Adrenal gland (tissue), 9 donors: ENCODE measurements at regions not wholly inside any gene's neighbourhood (a gene's known extent, or its start where the extent isn't known, plus 50 kb on each side); places are given as distances from the start of the nearest gene placed in this dataset.

Experiments used
- DNase-seq, 7 donors: peaks; one replicate each; pipeline ENCODE4 v3.0.0-alpha.2; 2019 to 2020
- H3K27ac ChIP-seq, 5 donors: fragments of 200-600 bp; sonication (generic) in 4 of 5; 1 replicate in 3 of 5; 2 replicates in 2 of 5; pipeline versions ENCODE4 v1.5.1 to v1.8.0; 2016 to 2020; ENCODE audit warnings: mild to moderate bottlenecking in 1 of 5
- H3K27me3 ChIP-seq: fragments of 200-600 bp; 2 replicates; pipeline ENCODE4 v1.8.0; 2021
- H3K36me3 ChIP-seq, 2 donors: fragments of 200-600 bp; replicated peaks in 1 of 2; 1 replicate in 1 of 2; 2 replicates in 1 of 2; pipeline versions ENCODE4 v1.5.1 to v1.8.0; 2018 to 2022
- H3K4me1 ChIP-seq, 2 donors: fragments of 200-600 bp; replicated peaks in 1 of 2; 1 replicate in 1 of 2; 2 replicates in 1 of 2; pipeline versions ENCODE4 v1.5.1 to v1.8.0; 2018 to 2021
- H3K4me3 ChIP-seq, 4 donors: fragments of 200-600 bp; sonication (generic) in 3 of 4; one replicate each; pipeline ENCODE4 v1.5.1; 2016 to 2018
- H3K9me3 ChIP-seq, 3 donors: fragments of 200-600 bp; sonication (generic) in 1 of 3; replicated peaks in 1 of 3; 1 replicate in 2 of 3; 2 replicates in 1 of 3; pipeline versions ENCODE4 v1.5.1 to v1.8.0; 2016 to 2021
- POLR2A ChIP-seq, 2 donors: fragments of 450-650 bp; IDR thresholded peaks; one replicate each; pipeline ENCODE4 v1.6.1; 2017; ENCODE audit warnings: antibody characterized with exemption in 2 of 2, mild to moderate bottlenecking in 2 of 2, moderate library complexity in 1 of 2
- WGBS, 4 donors: extraction: QIAGEN DNeasy Blood & Tissue Kit in 2 of 4; methylation state at CpG; one replicate each; pipeline versions ENCODE4 v1.1.5 to v1.1.7; 2013 to 2017; 5-methylcytosine and 5-hydroxymethylcytosine counted together
- intact Hi-C, 2 donors: fragments of 100-400 bp; cut with DNase I; formaldehyde crosslinking; loops; one replicate each; pipeline versions ENCODE4 v1.14.1 to v1.15.0; 2022 to 2023
- TF ChIP-seq, protein P1 (sequence below), 6 experiments: fragments of 450-650 bp in 4 of 6; fragments of 200-600 bp in 2 of 6; sonication (generic) in 1 of 6; IDR thresholded peaks; 1 replicate in 5 of 6; 2 replicates in 1 of 6; pipeline versions ENCODE4 v1.5.1 to v1.8.0; 2016 to 2021; ENCODE audit warnings: antibody characterized with exemption in 6 of 6, mild to moderate bottlenecking in 2 of 6, moderate library complexity in 1 of 6
- donor health status: healthy with polysubstance abuse.
- donor health status: Bipolar disorder and iron deficiency.
- donor health status: DM: yes; HTN: yes; CAD: no.
- donor health status: DM: no; HTN: no; CAD: no.
- donor health status: DM: no; HTN: no; CAD: no.

DNA sequence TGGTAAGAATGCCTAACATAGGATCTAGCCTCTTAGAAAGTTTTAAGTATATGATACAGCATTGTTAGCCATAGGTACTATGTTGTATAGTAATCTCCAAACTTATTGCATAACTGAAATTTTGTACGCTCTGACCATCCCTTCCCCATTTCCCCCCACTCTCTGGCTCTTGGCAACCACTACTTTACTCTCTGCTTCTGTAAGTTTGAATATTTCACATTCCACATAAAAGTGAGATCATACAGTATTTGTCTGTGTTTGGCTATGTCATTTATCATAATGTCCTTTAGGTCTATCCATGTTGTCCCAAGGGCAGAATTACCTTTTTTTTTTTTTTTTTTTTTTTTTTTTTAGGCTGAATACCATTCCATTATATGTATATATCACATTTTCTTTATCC lies 396.9 kb downstream of the DLEU7 start:
- Histone ChIP-seq H3K27me3 (no peaks in the 10 kb centered on the region), H3K9me3 (no peaks in the 10 kb centered on the region), H3K4me1 (no peaks in the 10 kb centered on the region), H3K4me3 (no peak overlapping the region), H3K36me3 (no peaks in the 10 kb centered on the region), H3K27ac (no peak overlapping the region)
- no peak for DNase-seq
- 83 to 100% (median 88%) methylated on average over 1 of the region's 1 CpG for WGBS, 4 donors
- TF ChIP-seq POLR2A (IDR thresholded peaks at IDR 0.05), result no peak
- TF ChIP-seq, protein P1, sequence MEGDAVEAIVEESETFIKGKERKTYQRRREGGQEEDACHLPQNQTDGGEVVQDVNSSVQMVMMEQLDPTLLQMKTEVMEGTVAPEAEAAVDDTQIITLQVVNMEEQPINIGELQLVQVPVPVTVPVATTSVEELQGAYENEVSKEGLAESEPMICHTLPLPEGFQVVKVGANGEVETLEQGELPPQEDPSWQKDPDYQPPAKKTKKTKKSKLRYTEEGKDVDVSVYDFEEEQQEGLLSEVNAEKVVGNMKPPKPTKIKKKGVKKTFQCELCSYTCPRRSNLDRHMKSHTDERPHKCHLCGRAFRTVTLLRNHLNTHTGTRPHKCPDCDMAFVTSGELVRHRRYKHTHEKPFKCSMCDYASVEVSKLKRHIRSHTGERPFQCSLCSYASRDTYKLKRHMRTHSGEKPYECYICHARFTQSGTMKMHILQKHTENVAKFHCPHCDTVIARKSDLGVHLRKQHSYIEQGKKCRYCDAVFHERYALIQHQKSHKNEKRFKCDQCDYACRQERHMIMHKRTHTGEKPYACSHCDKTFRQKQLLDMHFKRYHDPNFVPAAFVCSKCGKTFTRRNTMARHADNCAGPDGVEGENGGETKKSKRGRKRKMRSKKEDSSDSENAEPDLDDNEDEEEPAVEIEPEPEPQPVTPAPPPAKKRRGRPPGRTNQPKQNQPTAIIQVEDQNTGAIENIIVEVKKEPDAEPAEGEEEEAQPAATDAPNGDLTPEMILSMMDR (IDR thresholded peaks at IDR 0.05), result no peak
- intact Hi-C loops, result no loop called here

DNA sequence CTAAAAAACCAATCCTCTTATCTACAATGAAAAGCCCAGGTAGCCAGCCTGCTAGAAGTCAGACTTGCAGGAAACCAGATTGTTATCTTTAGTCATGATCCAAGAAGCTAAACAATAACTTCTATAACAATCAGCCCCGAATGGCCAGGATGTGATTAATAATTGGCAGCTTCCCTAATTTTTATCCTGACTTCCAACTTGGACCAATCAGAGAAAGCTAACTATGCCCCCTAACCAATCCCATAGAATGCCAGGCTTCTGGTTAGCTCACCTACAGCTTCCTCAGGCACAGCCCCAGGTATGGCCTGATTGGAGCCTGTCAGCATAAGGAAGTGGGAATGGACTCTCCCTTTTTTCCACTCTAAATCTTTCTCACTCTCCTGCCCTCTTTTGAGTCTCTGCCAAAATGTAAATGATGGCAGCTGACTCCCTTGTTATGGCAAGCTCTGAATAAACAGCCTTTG lies 394.9 kb downstream of the DLEU7 start:
- H3K27ac ChIP-seq, result no peak overlapping the region
- H3K4me1 ChIP-seq, result no peaks in the 10 kb centered on the region
- DNase-seq, result no peak
- 28 to 62% (median 55%) methylated on average over 1 of the region's 1 CpG for WGBS, 4 donors
- intact Hi-C loops, result no loop called here
- H3K36me3 ChIP-seq, result no peaks in the 10 kb centered on the region
- no peaks in the 10 kb centered on the region for H3K9me3 ChIP-seq
- TF ChIP-seq, protein P1 (IDR thresholded peaks at IDR 0.05), result no peak
- no peak for TF ChIP-seq POLR2A (IDR thresholded peaks at IDR 0.05)
- no peak overlapping the region for H3K4me3 ChIP-seq
- H3K27me3 ChIP-seq, result no peaks in the 10 kb centered on the region

DNA sequence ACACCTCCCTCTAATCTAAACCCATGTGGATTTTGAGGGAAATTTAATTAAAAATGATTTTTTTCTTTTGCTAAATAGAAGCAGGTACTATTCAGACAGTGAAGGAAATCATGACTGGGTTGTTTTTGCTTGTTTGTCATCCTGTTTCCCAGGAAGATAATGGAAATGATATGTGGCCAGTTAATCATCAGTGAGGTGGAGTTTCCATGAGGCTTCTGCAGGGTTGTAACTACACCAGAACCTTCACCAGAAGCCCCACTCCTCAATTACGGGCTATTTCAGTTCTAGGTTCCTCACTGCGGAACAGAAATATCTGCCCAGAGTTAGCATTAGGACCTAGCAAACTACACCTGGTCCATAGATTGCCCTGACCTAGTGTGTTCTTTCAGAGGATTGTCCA lies 394.0 kb downstream of the DLEU7 start:
- H3K4me1 ChIP-seq, result no peaks in the 10 kb centered on the region
- no peaks in the 10 kb centered on the region for H3K36me3 ChIP-seq
- H3K27ac ChIP-seq, result no peak overlapping the region
- no peak for DNase-seq
- 95 to 98% (median 97%) methylated on average over 2 of the region's 2 CpGs for WGBS, 4 donors
- H3K9me3 ChIP-seq, result no peaks in the 10 kb centered on the region
- no peaks in the 10 kb centered on the region for H3K27me3 ChIP-seq
- intact Hi-C loops, result no loop called here
- H3K4me3 ChIP-seq, result no peak overlapping the region
- TF ChIP-seq POLR2A (IDR thresholded peaks at IDR 0.05), result no peak
- TF ChIP-seq, protein P1 (IDR thresholded peaks at IDR 0.05), result no peak

DNA sequence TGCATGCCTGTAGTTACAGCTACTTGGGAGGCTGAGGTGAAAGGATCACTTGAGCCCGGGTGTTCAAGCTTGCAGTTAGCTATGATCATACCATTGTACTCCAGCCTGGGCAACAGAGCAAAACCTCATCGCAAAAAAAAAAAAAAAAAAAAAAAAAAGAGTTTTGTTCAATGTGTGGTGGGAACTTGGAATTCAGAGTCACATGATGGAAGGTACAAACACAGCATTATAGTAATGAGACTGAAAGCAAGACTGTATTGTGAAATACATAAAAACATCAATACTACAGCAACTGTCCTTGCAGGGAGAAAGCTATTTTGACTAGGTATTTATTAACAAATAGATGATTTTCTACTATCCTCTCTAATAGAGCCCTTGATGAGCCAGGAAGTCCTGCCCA lies 393.2 kb downstream of the DLEU7 start:
- H3K4me3 ChIP-seq, result no peak overlapping the region
- no peaks in the 10 kb centered on the region for H3K27me3 ChIP-seq
- DNase-seq, result no peak
- WGBS, 4 donors, result 88 to 100% (median 93%) methylated on average over 2 of the region's 2 CpGs
- intact Hi-C loops, result no loop called here
- H3K27ac ChIP-seq, result no peak overlapping the region
- H3K36me3 ChIP-seq, result no peaks in the 10 kb centered on the region
- TF ChIP-seq POLR2A (IDR thresholded peaks at IDR 0.05), result no peak
- TF ChIP-seq, protein P1 (IDR thresholded peaks at IDR 0.05), result no peak
- no peaks in the 10 kb centered on the region for H3K9me3 ChIP-seq
- no peaks in the 10 kb centered on the region for H3K4me1 ChIP-seq
